ENCODE measurements at regions not wholly inside any gene's neighbourhood (a gene's known extent, or its start where the extent isn't known, plus 50 kb on each side); places are given as distances from the start of the nearest gene placed in this dataset.

GRCh38 chr1:104699433-104699832, 949.7 kb downstream of the AMY1C start:
- no peak for TF ChIP-seq CTCF (IDR thresholded peaks at IDR 0.05; ENCODE audit: borderline replicate concordance, extremely low read depth, low read length, poor library complexity, severe bottlenecking)
- TF ChIP-seq EZH2 (IDR thresholded peaks at IDR 0.05; ENCODE audit: borderline replicate concordance, low read depth, low read length, severe bottlenecking) = no peak
